Upper lobe of left lung (tissue), 6 donors: ENCODE measurements at regions not wholly inside any gene's neighbourhood (a gene's known extent, or its start where the extent isn't known, plus 50 kb on each side); places are given as distances from the start of the nearest gene placed in this dataset.

Experiments used
- ATAC-seq, 2 donors: fragments of 200-7000 bp; cut with Tn5 transposase; one replicate each; pipeline ENCODE4 v1.9.1; 2022; ENCODE audit warnings: mild to moderate bottlenecking in 2 of 2, moderate library complexity in 2 of 2; ENCODE audit not compliant: low FRiP score in 2 of 2
- DNase-seq, 2 donors: peaks; one replicate each; pipeline ENCODE4 v3.0.0-alpha.2; 2019 to 2020
- H3K27ac ChIP-seq, 4 donors: fragments of 200-600 bp; sonication (generic); one replicate each; pipeline ENCODE4 v1.5.1; 2016 to 2019
- H3K27me3 ChIP-seq, 4 donors: fragments of 200-600 bp; sonication (generic); one replicate each; pipeline ENCODE4 v1.5.1; 2017 to 2019
- H3K36me3 ChIP-seq, 4 donors: fragments of 200-600 bp; sonication (generic); one replicate each; pipeline ENCODE4 v1.5.1; 2016 to 2019
- H3K4me1 ChIP-seq, 4 donors: fragments of 200-600 bp; sonication (generic); one replicate each; pipeline ENCODE4 v1.5.1; 2018 to 2019
- H3K4me3 ChIP-seq, 4 donors: fragments of 200-600 bp; sonication (generic); one replicate each; pipeline ENCODE4 v1.5.1; 2017 to 2019; ENCODE audit warnings: mild to moderate bottlenecking in 2 of 4, moderate library complexity in 1 of 4
- H3K9me3 ChIP-seq, 4 donors: fragments of 200-600 bp; sonication (generic); one replicate each; pipeline ENCODE4 v1.5.1; 2018 to 2019
- EP300 ChIP-seq, 4 donors: sonication (generic); formaldehyde crosslinking; IDR thresholded peaks; one replicate each; pipeline ENCODE4 v1.5.1; 2017; ENCODE audit warnings: antibody characterized with exemption in 4 of 4, control low read depth in 2 of 4
- POLR2A ChIP-seq, 4 donors: fragments of 450-650 bp; IDR thresholded peaks; one replicate each; pipeline ENCODE4 v1.5.1; 2016 to 2017; ENCODE audit warnings: antibody characterized with exemption in 4 of 4, mild to moderate bottlenecking in 2 of 4
- POLR2AphosphoS5 ChIP-seq, 2 donors: sonication (generic); formaldehyde crosslinking; IDR thresholded peaks; one replicate each; pipeline ENCODE4 v1.5.1; 2017; ENCODE audit warnings: antibody characterized with exemption in 2 of 2
- WGBS, 2 donors: methylation state at CpG; one replicate each; pipeline ENCODE4 v1.1.5; 2017 to 2018; 5-methylcytosine and 5-hydroxymethylcytosine counted together
- TF ChIP-seq, protein P1 (sequence below), 6 experiments: fragments of 450-650 bp in 4 of 6; fragments of 200-600 bp in 2 of 6; sonication (generic) in 2 of 6; IDR thresholded peaks; one replicate each; pipeline ENCODE4 v1.5.1; 2016 to 2019; ENCODE audit warnings: antibody characterized with exemption in 6 of 6
- donor health status: DM: no; HTN: no; CAD: no; lungs with moderate emphysema.
- donor health status: DM: no; HTN: yes; CAD: no; lungs with severe emphysema.

DNA sequence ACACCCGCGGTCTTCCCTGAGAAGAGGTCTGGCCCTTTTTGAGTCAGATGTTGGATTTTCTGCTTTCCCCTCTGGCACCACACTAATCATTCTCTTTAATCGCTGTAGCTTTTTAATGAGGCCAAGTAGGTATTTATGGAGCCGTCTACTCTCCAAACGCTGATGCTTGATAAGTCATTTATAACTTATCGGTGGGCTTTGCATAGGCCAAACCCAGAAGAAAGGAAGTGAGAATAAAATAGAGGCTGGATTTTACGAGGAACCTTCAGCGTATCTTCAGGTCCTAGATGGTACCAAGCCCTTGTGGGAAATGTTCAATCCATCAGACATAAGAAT lies 142.5 kb upstream of the CTAGE1 start:
- H3K4me1 ChIP-seq, result peaks cover 3 to 27% (median 20%) of the 10 kb centered on the region in 4 donors

DNA sequence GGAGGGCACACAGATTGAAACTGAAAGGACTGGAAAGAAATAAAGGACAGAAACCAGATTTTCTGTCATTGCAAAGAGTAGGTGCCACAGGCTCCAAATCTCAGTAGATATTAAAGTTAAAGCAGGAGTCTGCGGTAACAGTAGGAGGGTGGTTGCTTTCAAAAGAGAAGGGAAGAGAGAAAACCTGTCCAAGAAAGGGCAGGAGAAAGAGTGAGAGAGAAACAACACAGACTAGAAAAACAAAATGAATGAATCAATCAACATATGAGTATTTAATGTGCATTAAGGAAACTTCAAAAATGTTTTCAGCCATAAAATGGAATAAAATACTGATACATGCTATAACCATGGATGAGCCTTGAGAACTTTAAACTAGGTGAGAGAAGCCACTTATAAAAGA lies 143.1 kb upstream of the CTAGE1 start:
- peaks cover 3 to 27% (median 20%) of the 10 kb centered on the region in 4 donors for H3K4me1 ChIP-seq
- H3K27ac ChIP-seq, result peak overlapping the region in 3 of 4 donors; percentile 86 to 95 (median 87)
- no peak overlapping the region for H3K4me3 ChIP-seq
- DNase-seq (no peak), ATAC-seq (no peak)
- WGBS, 2 donors, result 75 to 88% methylated on average over 1 of the region's 1 CpG
- no peaks in the 10 kb centered on the region for H3K9me3 ChIP-seq
- no peaks in the 10 kb centered on the region for H3K36me3 ChIP-seq
- no peak for TF ChIP-seq POLR2A (IDR thresholded peaks at IDR 0.05)
- TF ChIP-seq POLR2AphosphoS5 (IDR thresholded peaks at IDR 0.05), result no peak
- TF ChIP-seq, protein P1, sequence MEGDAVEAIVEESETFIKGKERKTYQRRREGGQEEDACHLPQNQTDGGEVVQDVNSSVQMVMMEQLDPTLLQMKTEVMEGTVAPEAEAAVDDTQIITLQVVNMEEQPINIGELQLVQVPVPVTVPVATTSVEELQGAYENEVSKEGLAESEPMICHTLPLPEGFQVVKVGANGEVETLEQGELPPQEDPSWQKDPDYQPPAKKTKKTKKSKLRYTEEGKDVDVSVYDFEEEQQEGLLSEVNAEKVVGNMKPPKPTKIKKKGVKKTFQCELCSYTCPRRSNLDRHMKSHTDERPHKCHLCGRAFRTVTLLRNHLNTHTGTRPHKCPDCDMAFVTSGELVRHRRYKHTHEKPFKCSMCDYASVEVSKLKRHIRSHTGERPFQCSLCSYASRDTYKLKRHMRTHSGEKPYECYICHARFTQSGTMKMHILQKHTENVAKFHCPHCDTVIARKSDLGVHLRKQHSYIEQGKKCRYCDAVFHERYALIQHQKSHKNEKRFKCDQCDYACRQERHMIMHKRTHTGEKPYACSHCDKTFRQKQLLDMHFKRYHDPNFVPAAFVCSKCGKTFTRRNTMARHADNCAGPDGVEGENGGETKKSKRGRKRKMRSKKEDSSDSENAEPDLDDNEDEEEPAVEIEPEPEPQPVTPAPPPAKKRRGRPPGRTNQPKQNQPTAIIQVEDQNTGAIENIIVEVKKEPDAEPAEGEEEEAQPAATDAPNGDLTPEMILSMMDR (IDR thresholded peaks at IDR 0.05), result no peak
- TF ChIP-seq EP300 (IDR thresholded peaks at IDR 0.05), result no peak
- H3K27me3 ChIP-seq, result no peaks in the 10 kb centered on the region

More for the DNA sequence above, 142.5 kb upstream of the CTAGE1 start:
- DNase-seq (no peak), ATAC-seq (no peak)
- Histone ChIP-seq H3K4me3 (peak overlapping the region in 3 of 4 donors; percentile 46 to 60 (median 57)), H3K9me3 (no peaks in the 10 kb centered on the region), H3K27ac (peak overlapping the region; percentile 86 to 95 (median 88)), H3K27me3 (no peaks in the 10 kb centered on the region), H3K36me3 (no peaks in the 10 kb centered on the region)
- no peak for TF ChIP-seq POLR2A (IDR thresholded peaks at IDR 0.05)
- TF ChIP-seq POLR2AphosphoS5 (IDR thresholded peaks at IDR 0.05), result no peak
- TF ChIP-seq, protein P1 (IDR thresholded peaks at IDR 0.05), result no peak
- no peak for TF ChIP-seq EP300 (IDR thresholded peaks at IDR 0.05)
- WGBS, 2 donors, result 21 to 33% methylated on average over 8 of the region's 8 CpGs

DNA sequence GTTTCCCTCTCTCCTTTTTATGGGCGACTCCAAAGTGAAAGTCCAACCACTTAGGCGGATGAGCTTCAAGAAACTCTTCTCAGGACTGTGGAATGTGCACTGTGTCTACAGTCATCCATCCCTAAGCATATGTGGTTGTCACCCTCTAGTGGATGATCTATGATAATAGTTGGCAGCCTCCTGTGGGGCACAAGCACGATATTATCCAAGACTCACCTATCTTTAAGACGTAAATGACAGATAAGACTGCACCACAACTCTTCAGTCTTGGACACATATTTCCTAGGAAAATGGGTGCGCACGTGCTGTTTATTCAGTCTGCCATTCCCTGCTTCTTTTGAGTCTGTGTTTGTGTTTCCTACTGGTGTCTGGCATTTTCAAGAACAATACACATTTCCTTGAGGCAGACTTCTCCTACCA lies 145.5 kb upstream of the CTAGE1 start:
- DNase-seq (peak in 1 of 2 donors; percentile 43), ATAC-seq (peak; percentile 84 to 89)
- Histone ChIP-seq H3K27me3 (no peaks in the 10 kb centered on the region), H3K27ac (peak overlapping the region in 2 of 4 donors; percentile 33 to 69), H3K4me3 (no peak overlapping the region), H3K36me3 (no peaks in the 10 kb centered on the region), H3K4me1 (peaks cover 0 to 27% (median 19%) of the 10 kb centered on the region in 4 donors), H3K9me3 (no peaks in the 10 kb centered on the region)
- no peak for TF ChIP-seq POLR2A (IDR thresholded peaks at IDR 0.05)
- TF ChIP-seq POLR2AphosphoS5 (IDR thresholded peaks at IDR 0.05), result peak in 1 of 2 donors; percentile 39
- TF ChIP-seq EP300 (IDR thresholded peaks at IDR 0.05), result no peak
- TF ChIP-seq, protein P1 (IDR thresholded peaks at IDR 0.05), result peak; percentile 60 to 87 (median 82)
- 6 to 7% methylated on average over 6 of the region's 6 CpGs for WGBS, 2 donors

DNA sequence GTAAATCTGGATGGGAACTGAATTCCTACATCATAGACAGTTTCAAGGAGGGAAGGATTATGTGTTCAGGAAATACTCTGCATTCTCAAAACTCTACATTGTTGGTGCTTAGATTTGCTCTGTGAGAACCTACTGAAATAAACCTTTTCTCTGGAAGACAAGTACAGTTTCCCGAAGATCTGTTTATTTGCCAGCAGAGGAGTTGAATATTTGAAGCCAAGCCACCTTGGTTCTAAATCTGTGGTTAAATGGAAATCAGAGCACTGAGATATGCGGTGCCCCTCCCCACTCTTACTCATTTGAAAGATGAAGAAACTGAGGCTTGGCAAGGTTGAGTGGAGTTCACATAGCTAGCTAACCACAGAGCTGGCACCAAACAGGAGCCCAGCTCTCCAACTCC lies 146.3 kb upstream of the CTAGE1 start:
- Histone ChIP-seq H3K9me3 (no peaks in the 10 kb centered on the region), H3K27me3 (no peaks in the 10 kb centered on the region), H3K27ac (peak overlapping the region in 1 of 4 donors; percentile 69), H3K4me3 (no peak overlapping the region), H3K4me1 (peaks cover 0 to 23% (median 16%) of the 10 kb centered on the region in 4 donors), H3K36me3 (no peaks in the 10 kb centered on the region)
- 50 to 63% methylated on average over 2 of the region's 2 CpGs for WGBS, 2 donors
- DNase-seq (no peak), ATAC-seq (no peak)
- TF ChIP-seq POLR2A (IDR thresholded peaks at IDR 0.05) (no peak), POLR2AphosphoS5 (IDR thresholded peaks at IDR 0.05) (no peak), EP300 (IDR thresholded peaks at IDR 0.05) (no peak)
- TF ChIP-seq, protein P1 (IDR thresholded peaks at IDR 0.05), result no peak

DNA sequence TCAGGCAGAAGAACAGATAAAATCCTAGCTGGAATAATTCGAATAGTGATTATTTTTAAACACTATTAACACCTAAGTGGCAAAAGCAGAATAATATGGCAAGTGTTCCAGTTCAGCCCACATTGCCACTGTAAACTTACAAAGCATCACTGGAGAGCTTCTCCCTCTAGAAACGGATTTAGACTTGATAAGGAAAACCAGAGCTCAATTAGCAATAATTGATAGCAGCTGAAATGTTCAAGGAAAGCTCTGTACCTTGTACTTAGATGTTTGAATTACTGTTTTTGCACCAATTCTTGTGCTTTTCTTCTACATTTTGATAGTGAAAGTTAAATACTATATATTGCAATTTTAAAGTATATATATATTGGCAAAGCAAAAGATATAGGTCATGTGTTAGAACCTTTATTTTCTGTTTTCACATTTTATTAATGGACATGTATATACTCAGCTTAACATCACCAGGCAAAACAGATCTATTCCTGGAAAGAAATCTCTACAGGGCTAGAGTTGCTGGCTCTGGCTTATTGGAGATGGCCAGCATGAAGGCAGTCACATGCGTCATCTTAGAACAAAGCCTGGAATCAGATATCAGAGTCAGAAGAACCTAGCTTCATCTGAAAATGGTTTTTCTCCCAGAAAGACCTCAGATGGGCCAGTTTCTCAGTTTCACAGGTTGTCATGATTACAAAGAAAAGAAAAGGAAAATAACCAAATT lies 149.1 kb upstream of the CTAGE1 start:
- WGBS, 2 donors, result 76 to 81% methylated on average over 3 of the region's 3 CpGs
- H3K36me3 ChIP-seq, result no peaks in the 10 kb centered on the region
- TF ChIP-seq POLR2AphosphoS5 (IDR thresholded peaks at IDR 0.05), result no peak
- TF ChIP-seq EP300 (IDR thresholded peaks at IDR 0.05), result no peak
- TF ChIP-seq, protein P1 (IDR thresholded peaks at IDR 0.05), result no peak
- TF ChIP-seq POLR2A (IDR thresholded peaks at IDR 0.05), result no peak
- H3K27me3 ChIP-seq, result no peaks in the 10 kb centered on the region
- H3K9me3 ChIP-seq, result no peaks in the 10 kb centered on the region
- no peak for ATAC-seq
- DNase-seq, result no peak
- H3K4me3 ChIP-seq, result no peak overlapping the region
- H3K4me1 ChIP-seq, result peaks cover 0 to 11% (median 10%) of the 10 kb centered on the region in 4 donors
- H3K27ac ChIP-seq, result no peak overlapping the region
